Fibroblast of lung (primary cell): ENCODE measurements at regions not wholly inside any gene's neighbourhood (a gene's known extent, or its start where the extent isn't known, plus 50 kb on each side); places are given as distances from the start of the nearest gene placed in this dataset.

Source experiments
- DNase-seq, 2 donors: peaks; one replicate each; pipeline versions ENCODE4 v3.0.0 to v3.0.0-alpha.2; 2010; ENCODE audit warnings: low read depth in 2 of 2
- H2AFZ ChIP-seq: 2 replicates; pipeline ENCODE4 v1.5.1; 2012; ENCODE audit warnings: low read length, control low read depth, inconsistent platforms
- H3K27ac ChIP-seq: 2 replicates; pipeline ENCODE4 v1.5.1; 2011; ENCODE audit warnings: low read length, control low read depth; ENCODE audit not compliant: insufficient read depth
- H3K27me3 ChIP-seq: 2 replicates; pipeline ENCODE4 v1.5.1; 2011; ENCODE audit warnings: mild to moderate bottlenecking, low read length; ENCODE audit not compliant: control insufficient read depth, insufficient read depth
- H3K36me3 ChIP-seq: 2 replicates; pipeline ENCODE4 v1.5.1; 2011; ENCODE audit warnings: low read length; ENCODE audit not compliant: control insufficient read depth, insufficient read depth
- H3K4me1 ChIP-seq: 2 replicates; pipeline ENCODE4 v1.5.1; 2011; ENCODE audit warnings: low read length; ENCODE audit not compliant: control insufficient read depth, insufficient read depth; ENCODE audit errors: extremely low read depth
- H3K4me2 ChIP-seq: 2 replicates; pipeline ENCODE4 v1.5.1; 2011; ENCODE audit warnings: low read length, control low read depth; ENCODE audit not compliant: insufficient read depth; ENCODE audit errors: extremely low read depth
- H3K4me3 ChIP-seq, 4 experiments: fragments of 200-600 bp in 1 of 4; sonication (generic) in 1 of 4; replicated peaks in 1 of 4; 2 replicates each; pipeline ENCODE4 v1.5.1; 2011 to 2016; ENCODE audit warnings: low read length in 4 of 4, low read depth in 3 of 4, mild to moderate bottlenecking in 3 of 4, control low read depth in 2 of 4, inconsistent platforms in 1 of 4, mixed read lengths in 1 of 4; ENCODE audit not compliant: insufficient read depth in 1 of 4; ENCODE audit errors: control extremely low read depth in 1 of 4
- H3K79me2 ChIP-seq: 2 replicates; pipeline ENCODE4 v1.5.1; 2012; ENCODE audit warnings: mild to moderate bottlenecking, low read length, inconsistent platforms; ENCODE audit not compliant: control insufficient read depth, insufficient read depth
- H3K9ac ChIP-seq: 2 replicates; pipeline ENCODE4 v1.5.1; 2011; ENCODE audit warnings: mild to moderate bottlenecking, low read length, control low read depth; ENCODE audit not compliant: insufficient read depth
- H3K9me3 ChIP-seq: 2 replicates; pipeline ENCODE4 v1.5.1; 2012; ENCODE audit warnings: low read depth, low read length; ENCODE audit not compliant: control insufficient read depth, insufficient read depth
- H4K20me1 ChIP-seq: 2 replicates; pipeline ENCODE4 v1.5.1; 2011; ENCODE audit warnings: low read length; ENCODE audit not compliant: control insufficient read depth, insufficient read depth; ENCODE audit errors: extremely low read depth
- CTCF ChIP-seq, 2 donors: IDR thresholded peaks in 1 of 2; conservative IDR thresholded peaks in 1 of 2; 1 replicate in 1 of 2; 2 replicates in 1 of 2; pipeline ENCODE4 v1.5.1; 2011 to 2012; ENCODE audit warnings: low read length in 2 of 2, control low read depth in 1 of 2, inconsistent platforms in 1 of 2, low read depth in 1 of 2, mild to moderate bottlenecking in 1 of 2
- EZH2 ChIP-seq: IDR thresholded peaks from 2 replicates; pipeline ENCODE4 v1.5.1; 2012; ENCODE audit warnings: low read length, control low read depth, mild to moderate bottlenecking; ENCODE audit errors: missing control alignments

- Histone ChIP-seq H3K4me2 (no peak overlapping the region), H3K4me1 (no peaks in the 10 kb centered on the region), H2AFZ (no peak overlapping the region), H3K27me3 (no peaks in the 10 kb centered on the region), H3K36me3 (no peaks in the 10 kb centered on the region), H3K9me3 (no peaks in the 10 kb centered on the region), H3K27ac (no peak overlapping the region), H4K20me1 (no peaks in the 10 kb centered on the region), H3K79me2 (no peaks in the 10 kb centered on the region), H3K9ac (no peak overlapping the region), H3K4me3 (no peak overlapping the region)
- DNase-seq, result no peak
- TF ChIP-seq EZH2 (no peak), CTCF (conservative IDR thresholded peaks at IDR 0.05 in 1 of 2, IDR thresholded peaks at IDR 0.05 in 1 of 2; ENCODE audit: low read depth in 1 of 2, low read length in 2 of 2) (no peak)
Observed at GRCh38 chr9:103942200-103942599, 151.9 kb upstream of the SMC2 start.

DNA sequence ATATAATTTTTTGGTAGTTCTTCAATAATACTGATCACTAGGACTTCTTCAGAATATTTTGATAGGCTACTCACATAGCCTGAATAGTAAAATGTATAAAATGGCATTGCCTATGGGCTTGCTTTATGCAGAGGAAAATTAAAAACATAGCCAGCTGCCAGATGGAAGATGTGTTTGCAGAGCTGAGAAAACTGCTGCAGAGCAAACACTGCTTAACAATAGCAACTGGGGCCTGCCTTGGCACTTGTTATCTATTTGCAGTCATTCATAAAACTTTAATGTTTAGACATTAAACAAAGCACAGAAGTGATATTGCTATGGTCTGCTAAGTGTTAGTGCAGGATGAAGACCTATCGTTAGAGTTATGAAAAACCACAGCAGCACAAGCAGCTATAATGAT, 151.5 kb upstream of the SMC2 start:
- Histone ChIP-seq H3K36me3 (no peaks in the 10 kb centered on the region), H2AFZ (no peak overlapping the region), H3K27me3 (no peaks in the 10 kb centered on the region), H3K9ac (no peak overlapping the region), H3K9me3 (no peaks in the 10 kb centered on the region), H3K4me2 (no peak overlapping the region), H3K27ac (no peak overlapping the region), H3K79me2 (no peaks in the 10 kb centered on the region), H3K4me3 (no peak overlapping the region), H3K4me1 (no peaks in the 10 kb centered on the region), H4K20me1 (no peaks in the 10 kb centered on the region)
- TF ChIP-seq CTCF (conservative IDR thresholded peaks at IDR 0.05 in 1 of 2, IDR thresholded peaks at IDR 0.05 in 1 of 2; ENCODE audit: low read depth in 1 of 2, low read length in 2 of 2), result no peak
- TF ChIP-seq EZH2, result no peak
- no peak for DNase-seq

- Histone ChIP-seq H3K9ac (no peak overlapping the region), H3K27ac (no peak overlapping the region), H3K36me3 (no peaks in the 10 kb centered on the region), H3K4me1 (no peaks in the 10 kb centered on the region), H3K4me3 (no peak overlapping the region), H3K27me3 (no peaks in the 10 kb centered on the region), H2AFZ (no peak overlapping the region), H3K79me2 (no peaks in the 10 kb centered on the region), H3K9me3 (no peaks in the 10 kb centered on the region), H4K20me1 (no peaks in the 10 kb centered on the region), H3K4me2 (no peak overlapping the region)
- DNase-seq, result no peak
- TF ChIP-seq CTCF (conservative IDR thresholded peaks at IDR 0.05 in 1 of 2, IDR thresholded peaks at IDR 0.05 in 1 of 2; ENCODE audit: low read depth in 1 of 2, low read length in 2 of 2) (no peak), EZH2 (no peak)
Observed at GRCh38 chr9:103949096-103949495, 145.0 kb upstream of the SMC2 start.
